Dedifferentiated amniotic fluid mesenchymal stem cell (primary cell): ENCODE measurements at regions not wholly inside any gene's neighbourhood (a gene's known extent, or its start where the extent isn't known, plus 50 kb on each side); places are given as distances from the start of the nearest gene placed in this dataset.

Experiments used
- DNase-seq: peaks from one replicate; pipeline ENCODE4 v3.0.0-alpha.2; 2016; ENCODE audit errors: extremely low spot score

DNA sequence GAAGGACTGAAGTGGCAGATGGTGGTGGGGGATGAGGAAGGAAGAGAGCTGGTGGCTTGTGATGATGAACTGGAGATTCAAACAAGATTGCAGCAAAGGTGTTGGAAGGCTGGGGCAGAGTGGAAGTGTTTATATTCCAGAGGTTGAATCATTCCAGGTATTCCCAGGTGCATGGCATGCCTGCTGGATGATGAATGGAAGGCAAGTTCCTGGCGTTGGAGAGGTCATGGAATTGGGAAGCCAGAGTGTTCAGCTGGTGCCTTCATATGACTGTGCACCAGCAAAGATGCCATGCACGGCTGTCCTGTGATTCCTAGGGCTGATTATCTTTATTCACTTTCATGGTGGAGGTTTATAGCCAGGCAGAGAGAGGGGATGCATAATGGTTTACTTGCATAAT, 135.8 kb upstream of the PUDP start:
- no peak for DNase-seq

- DNase-seq: no peak
Observed at GRCh38 chrX:7280520-7280919, 132.6 kb upstream of the PUDP start.

- peak; percentile 29 for DNase-seq
Observed at GRCh38 chrX:7272346-7272745, 124.4 kb upstream of the PUDP start.

- no peak for DNase-seq
Observed at GRCh38 chrX:7270933-7271332, 123.0 kb upstream of the PUDP start.

DNA sequence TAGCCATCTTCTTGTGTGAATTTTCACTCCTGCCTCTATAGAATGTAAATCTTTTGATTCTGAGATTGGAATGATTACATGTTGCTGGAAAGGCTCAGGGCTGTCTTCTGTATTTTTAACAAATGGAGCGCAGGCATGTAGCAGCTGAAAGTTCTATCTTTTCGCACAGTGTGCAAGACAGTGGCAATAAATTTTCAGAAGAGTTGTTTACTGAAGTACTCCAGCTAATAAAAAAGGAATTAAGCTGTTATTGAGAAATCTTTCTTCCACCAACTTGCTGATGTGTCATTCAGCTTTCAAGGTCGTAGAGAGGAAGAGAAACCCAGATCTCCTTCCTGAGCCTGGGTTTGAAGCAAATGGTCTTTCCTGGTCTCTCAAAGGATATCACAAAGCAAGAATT, 122.0 kb upstream of the PUDP start:
- no peak for DNase-seq

- no peak for DNase-seq
Observed at GRCh38 chrX:7269589-7269988, 121.6 kb upstream of the PUDP start.

- no peak for DNase-seq
Observed at GRCh38 chrX:7266288-7266687, 118.3 kb upstream of the PUDP start.

- no peak for DNase-seq
Observed at GRCh38 chrX:7264399-7264798, 116.4 kb upstream of the PUDP start.

DNA sequence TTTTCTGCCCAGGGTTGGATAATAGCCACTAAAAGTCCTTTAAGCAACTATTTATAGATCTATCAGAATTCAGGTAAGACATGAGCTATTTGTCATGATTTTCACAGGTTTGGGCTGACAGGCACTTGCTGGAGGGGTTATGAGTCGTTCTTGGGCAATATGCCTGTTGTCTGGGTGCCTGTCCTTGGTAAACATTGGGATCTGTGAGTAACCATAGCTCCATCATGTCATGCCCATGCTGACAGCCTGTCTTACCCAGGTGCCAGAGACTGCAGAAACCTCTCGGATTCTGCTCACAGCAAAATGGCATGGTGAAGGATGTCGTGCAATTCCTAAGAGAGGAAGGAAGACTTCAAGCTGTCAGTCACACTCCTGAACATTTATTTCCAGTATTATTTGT, 116.0 kb upstream of the PUDP start:
- DNase-seq: no peak

DNA sequence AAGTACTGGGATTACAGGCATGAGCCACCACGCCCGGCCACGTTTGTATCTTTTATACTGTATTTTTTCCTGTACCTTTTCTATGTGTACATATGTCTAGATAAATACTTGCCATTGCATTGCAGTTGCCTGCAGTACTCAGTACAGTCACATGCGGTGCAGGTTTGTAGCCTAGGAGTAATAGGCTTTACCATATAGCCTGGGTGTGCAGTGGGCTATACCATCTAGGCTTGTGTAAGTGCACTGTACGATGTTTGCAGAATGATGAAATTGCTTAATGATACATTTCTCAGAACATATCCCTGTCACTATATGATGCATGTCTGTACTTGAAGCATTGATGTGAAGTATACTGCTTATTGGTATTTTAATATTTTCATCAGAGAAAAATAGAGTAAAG, 115.4 kb upstream of the PUDP start:
- DNase-seq: no peak

- DNase-seq: no peak
Observed at GRCh38 chrX:7262551-7262950, 114.6 kb upstream of the PUDP start.

DNA sequence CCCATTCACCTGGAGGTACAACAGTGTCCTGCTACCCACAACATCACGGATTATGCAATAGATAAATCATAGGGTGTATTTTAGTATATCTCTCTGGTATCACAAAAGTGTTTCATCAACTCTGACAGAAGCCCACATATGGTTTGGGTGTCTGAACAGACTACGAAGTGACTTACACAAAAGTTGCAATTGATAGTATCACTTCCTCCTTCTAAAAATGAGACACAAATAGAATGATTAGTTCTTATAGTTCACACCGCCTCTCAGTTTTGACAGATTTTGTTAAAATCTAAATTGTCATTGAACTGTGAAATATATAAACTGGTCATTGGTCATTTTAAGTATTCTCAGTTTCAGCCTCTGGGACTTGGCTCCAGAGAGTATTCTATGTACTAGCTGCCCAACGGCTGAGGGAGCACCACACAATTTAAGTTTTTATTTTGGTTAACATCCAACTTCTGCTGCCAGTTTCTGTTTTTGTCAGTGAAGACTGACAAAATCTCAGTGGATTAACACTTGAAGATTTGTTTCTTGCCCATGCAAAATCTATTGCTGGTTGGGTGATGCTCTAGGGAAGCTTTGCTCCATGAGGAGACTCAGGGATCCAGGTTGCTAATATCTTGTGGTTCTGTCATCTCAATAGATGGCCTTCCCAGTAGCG, 113.8 kb upstream of the PUDP start:
- no peak for DNase-seq

DNA sequence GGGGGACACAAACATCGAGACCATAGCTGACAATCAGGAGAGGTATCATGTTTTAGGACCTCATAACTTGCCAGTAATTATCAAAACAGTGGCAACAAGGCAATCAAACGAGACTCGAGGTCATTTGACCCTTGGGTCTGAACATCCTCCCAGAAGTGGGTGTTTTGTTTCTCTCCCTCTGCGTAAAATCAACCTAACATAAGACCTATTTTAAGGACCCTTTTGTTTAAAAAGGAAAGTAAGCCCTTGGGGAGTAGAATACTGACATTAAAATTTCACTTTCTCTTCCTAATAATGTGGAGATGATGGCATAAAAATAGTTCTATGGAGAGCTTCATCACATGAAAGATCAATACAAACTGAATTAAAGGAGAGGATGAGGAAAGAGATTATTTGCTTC, 106.2 kb upstream of the PUDP start:
- DNase-seq: no peak

- no peak for DNase-seq
Observed at GRCh38 chrX:7253565-7253964, 105.6 kb upstream of the PUDP start.

GRCh38 chrX:7252013-7252610, 104.2 kb upstream of the PUDP start:
- no peak for DNase-seq

DNA sequence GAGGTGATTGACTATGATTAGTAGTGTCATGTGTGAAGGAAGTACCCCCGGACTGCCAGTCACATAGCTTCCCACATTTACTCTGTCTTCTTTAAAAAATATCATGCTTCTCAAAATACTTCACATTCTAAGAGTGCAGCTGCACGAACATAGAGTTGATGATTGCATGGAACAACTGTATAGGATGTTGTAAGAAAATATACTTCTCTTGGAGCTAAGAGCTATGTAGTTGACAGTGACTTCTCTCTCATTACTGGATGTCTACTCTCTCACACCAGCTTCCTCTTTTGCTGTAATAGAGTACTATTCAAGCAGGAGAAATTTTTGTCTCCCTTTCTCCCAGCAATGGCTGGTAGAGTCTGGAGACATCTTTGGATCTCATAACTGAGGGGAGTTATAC, 99.4 kb upstream of the PUDP start:
- DNase-seq: no peak

- no peak for DNase-seq
Observed at GRCh38 chrX:7244405-7244804, 96.5 kb upstream of the PUDP start.

- DNase-seq: no peak
Observed at GRCh38 chrX:7242613-7243012, 94.7 kb upstream of the PUDP start.

DNA sequence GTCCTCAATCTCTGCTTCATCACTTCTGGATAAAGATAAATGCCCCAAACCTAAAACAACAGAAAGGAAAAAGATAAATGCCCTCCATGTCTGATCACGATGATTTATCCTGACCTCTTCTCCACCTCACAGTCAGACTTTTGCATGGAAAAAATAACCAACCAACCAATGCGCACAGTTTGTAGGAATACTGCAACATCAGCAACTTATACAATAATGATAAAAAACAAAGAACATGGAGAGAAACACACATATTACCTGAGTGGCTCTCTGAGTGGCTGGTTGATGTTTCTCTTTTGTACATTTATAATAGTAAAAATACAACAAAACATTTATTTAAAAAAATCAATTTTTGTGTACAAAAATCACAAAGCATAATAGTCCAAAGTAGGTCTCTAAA, 93.0 kb upstream of the PUDP start:
- DNase-seq: no peak

DNA sequence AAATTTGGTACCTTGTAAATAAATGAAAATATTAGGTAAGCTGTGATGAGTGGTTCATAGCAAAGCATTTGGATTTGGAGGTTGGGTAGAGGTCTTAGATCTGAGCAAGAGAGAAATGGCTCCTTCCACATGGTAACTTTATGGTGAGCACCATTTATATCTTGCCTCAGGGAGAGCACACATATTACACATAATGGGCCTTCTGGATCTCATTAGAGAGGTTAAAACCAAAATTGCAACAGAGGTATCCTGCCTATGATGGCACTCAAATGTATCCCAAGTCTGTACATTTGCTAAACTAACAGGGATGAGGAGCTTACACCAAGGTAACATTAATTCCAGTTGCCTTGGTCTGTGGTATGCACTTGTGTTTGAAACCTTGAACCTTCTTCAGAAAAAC, 87.1 kb upstream of the PUDP start:
- no peak for DNase-seq

GRCh38 chrX:7233580-7234406, 85.8 kb upstream of the PUDP start:
- DNase-seq: no peak

GRCh38 chrX:7228226-7228625, 80.3 kb upstream of the PUDP start:
- no peak for DNase-seq

- DNase-seq: no peak
Observed at GRCh38 chrX:7225338-7225737, 77.4 kb upstream of the PUDP start.
